H1 (cell line): ENCODE measurements at regions not wholly inside any gene's neighbourhood (a gene's known extent, or its start where the extent isn't known, plus 50 kb on each side); places are given as distances from the start of the nearest gene placed in this dataset.

Source experiments
- CTCF ChIA-PET: fragments of 300-600 bp; sonication (Branson Sonifier 250); formaldehyde crosslinking; loops from one replicate; lab custom pipeline; 2021; ENCODE audit not compliant: partially characterized antibody; lab: Charles Lee
- POLR2A ChIA-PET: fragments of 300-600 bp; sonication (Branson Sonifier 250); formaldehyde crosslinking; loops from one replicate; lab custom pipeline; 2021; ENCODE audit warnings: inconsistent platforms; ENCODE audit not compliant: partially characterized antibody; lab: Charles Lee
- DNase-seq, 2 experiments: peaks; one replicate each; pipeline versions ENCODE4 v3.0.0 to v3.0.0-alpha.2; 2010 to 2022; ENCODE audit warnings: low spot score in 2 of 2, low read depth in 1 of 2, mixed read lengths in 1 of 2
- FAIRE-seq: peaks from 2 replicates; lab custom pipeline; 2011; peaks lifted over from hg19 to GRCh38; lab: Jason Lieb, UNC
- H2AFZ ChIP-seq: 2 replicates; pipeline ENCODE4 v1.8.1; 2012; ENCODE audit warnings: low read length, inconsistent platforms
- H2AK5ac ChIP-seq: 2 replicates; pipeline ENCODE4 v1.6.1; 2013; ENCODE audit warnings: low read depth, low read length
- H2BK120ac ChIP-seq: replicated peaks from 2 replicates; pipeline ENCODE3; 2013; ENCODE audit warnings: low read depth, low read length, inconsistent platforms
- H2BK12ac ChIP-seq: 2 replicates; pipeline ENCODE4 v1.6.1; 2013; ENCODE audit warnings: low read depth, low read length
- H2BK15ac ChIP-seq: 2 replicates; pipeline ENCODE4 v1.6.1; 2013; ENCODE audit warnings: low read length
- H2BK20ac ChIP-seq: 2 replicates; pipeline ENCODE4 v1.6.1; 2013; ENCODE audit warnings: low read length
- H2BK5ac ChIP-seq: 2 replicates; pipeline ENCODE4 v1.6.1; 2013; ENCODE audit warnings: low read depth, low read length
- H3K14ac ChIP-seq: 2 replicates; pipeline ENCODE4 v1.6.1; 2013; ENCODE audit warnings: inconsistent platforms; ENCODE audit not compliant: insufficient read length
- H3K18ac ChIP-seq: 2 replicates; pipeline ENCODE4 v1.6.1; 2013; ENCODE audit warnings: low read length; ENCODE audit errors: extremely low read depth
- H3K23ac ChIP-seq: 2 replicates; pipeline ENCODE4 v1.6.1; 2013; ENCODE audit warnings: inconsistent platforms; ENCODE audit not compliant: insufficient read length
- H3K23me2 ChIP-seq: 2 replicates; pipeline ENCODE4 v1.6.1; 2013; ENCODE audit warnings: low read depth, low read length
- H3K27ac ChIP-seq: 2 replicates; pipeline ENCODE4 v1.6.1; 2011; ENCODE audit warnings: low read depth, low read length, inconsistent platforms
- H3K27me3 ChIP-seq, 4 experiments: replicated peaks in 1 of 4; 1 replicate in 1 of 4; 2 replicates in 3 of 4; pipeline versions ENCODE4 v1.6.1 to v1.8.1; 2011 to 2013; ENCODE audit warnings: low read length in 3 of 4, mild to moderate bottlenecking in 3 of 4, inconsistent platforms in 2 of 4, mixed read lengths in 2 of 4, moderate library complexity in 1 of 4; ENCODE audit not compliant: control insufficient read depth in 3 of 4, insufficient read depth in 3 of 4; ENCODE audit errors: extremely low read depth in 1 of 4
- H3K36me3 ChIP-seq, 4 experiments: 2 replicates each; pipeline versions ENCODE4 v1.6.1 to v1.8.1; 2011 to 2013; ENCODE audit warnings: mild to moderate bottlenecking in 4 of 4, low read length in 3 of 4, moderate library complexity in 2 of 4, control low read depth in 1 of 4, inconsistent platforms in 1 of 4; ENCODE audit not compliant: insufficient read depth in 4 of 4, control insufficient read depth in 2 of 4
- H3K4ac ChIP-seq: replicated peaks from 2 replicates; pipeline ENCODE3; 2013; ENCODE audit warnings: low read length, low read depth, mixed read lengths, inconsistent platforms; ENCODE audit not compliant: insufficient read length
- H3K4me1 ChIP-seq, 4 experiments: replicated peaks in 1 of 4; 1 replicate in 1 of 4; 2 replicates in 3 of 4; pipeline versions ENCODE4 v1.6.1 to v1.8.1; 2011 to 2013; ENCODE audit warnings: low read length in 3 of 4, inconsistent platforms in 2 of 4, mixed read lengths in 1 of 4; ENCODE audit not compliant: insufficient read depth in 4 of 4, control insufficient read depth in 3 of 4
- H3K4me2 ChIP-seq, 2 experiments: 2 replicates each; pipeline versions ENCODE4 v1.6.1 to v1.8.1; 2011 to 2013; ENCODE audit warnings: low read depth in 2 of 2, low read length in 2 of 2, control low read depth in 1 of 2, inconsistent platforms in 1 of 2, mild to moderate bottlenecking in 1 of 2; ENCODE audit not compliant: insufficient read depth in 1 of 2
- H3K4me3 ChIP-seq, 4 experiments: fragments of 200-600, 300-600 bp in 1 of 4; sonication (generic), shearing (Covaris generic), sonication (Bioruptor Twin) in 1 of 4; 2 replicates each; pipeline versions ENCODE4 v1.5.1 to v1.8.1; 2011 to 2016; ENCODE audit warnings: low read length in 4 of 4, low read depth in 3 of 4, control low read depth in 2 of 4, inconsistent platforms in 2 of 4, mild to moderate bottlenecking in 2 of 4, mixed read lengths in 1 of 4, moderate library complexity in 1 of 4; ENCODE audit not compliant: insufficient read depth in 2 of 4; ENCODE audit errors: extremely low read depth in 1 of 4
- H3K56ac ChIP-seq: replicated peaks from 2 replicates; pipeline ENCODE3; 2013; ENCODE audit warnings: low read depth, mild to moderate bottlenecking, mixed read lengths, low read length, inconsistent platforms; ENCODE audit not compliant: insufficient read length
- H3K79me1 ChIP-seq: 2 replicates; pipeline ENCODE4 v1.6.1; 2013; ENCODE audit warnings: low read depth, low read length, control low read depth
- H3K79me2 ChIP-seq, 2 experiments: 2 replicates each; pipeline versions ENCODE4 v1.6.1 to v1.8.1; 2012 to 2013; ENCODE audit warnings: low read length in 2 of 2, mild to moderate bottlenecking in 2 of 2, inconsistent platforms in 1 of 2; ENCODE audit not compliant: insufficient read depth in 2 of 2, control insufficient read depth in 1 of 2
- H3K9ac ChIP-seq, 4 experiments: replicated peaks in 1 of 4; 1 replicate in 1 of 4; 2 replicates in 3 of 4; pipeline versions ENCODE4 v1.6.1 to v1.8.1; 2011 to 2013; ENCODE audit warnings: low read depth in 3 of 4, low read length in 3 of 4, control low read depth in 2 of 4, mild to moderate bottlenecking in 2 of 4, moderate library complexity in 2 of 4, inconsistent platforms in 1 of 4; ENCODE audit errors: extremely low read depth in 1 of 4
- H3K9me3 ChIP-seq, 2 experiments: 2 replicates each; pipeline versions ENCODE4 v1.6.1 to v1.8.1; 2012 to 2013; ENCODE audit warnings: mild to moderate bottlenecking in 2 of 2, moderate library complexity in 2 of 2, control low read depth in 1 of 2, inconsistent platforms in 1 of 2, low read depth in 1 of 2, low read length in 1 of 2, mixed read lengths in 1 of 2; ENCODE audit not compliant: insufficient read depth in 2 of 2
- H4K20me1 ChIP-seq, 2 experiments: replicated peaks in 1 of 2; 2 replicates each; pipeline versions ENCODE3 to v1.8.1; 2011 to 2013; ENCODE audit warnings: inconsistent platforms in 2 of 2, low read length in 2 of 2, mild to moderate bottlenecking in 1 of 2; ENCODE audit not compliant: insufficient read depth in 2 of 2, control insufficient read depth in 1 of 2
- H4K5ac ChIP-seq: 2 replicates; pipeline ENCODE4 v1.6.1; 2013; ENCODE audit warnings: low read length, low read depth, mixed read lengths, inconsistent platforms; ENCODE audit not compliant: insufficient read length
- H4K8ac ChIP-seq: 2 replicates; pipeline ENCODE4 v1.8.0; 2013; ENCODE audit warnings: mild to moderate bottlenecking, moderate library complexity, low read length, inconsistent platforms; ENCODE audit not compliant: insufficient read depth; ENCODE audit errors: extremely low read depth
- H4K91ac ChIP-seq: replicated peaks from 2 replicates; pipeline ENCODE3; 2013; ENCODE audit warnings: low read length, mixed read lengths, inconsistent platforms; ENCODE audit not compliant: insufficient read length
- CHD2 ChIP-seq: IDR thresholded peaks from 2 replicates; pipeline ENCODE4 v1.6.1; 2012; ENCODE audit warnings: low read length, improper control_type of control experiment
- EZH2 ChIP-seq: fragments of 200-600 bp; sonication (generic); IDR thresholded peaks from 2 replicates; pipeline ENCODE4 v1.7.1; 2012; ENCODE audit warnings: low read depth, mild to moderate bottlenecking, moderate library complexity, low read length, inconsistent platforms; ENCODE audit not compliant: severe bottlenecking
- GTF2F1 ChIP-seq: IDR thresholded peaks from 2 replicates; pipeline ENCODE4 v1.6.1; 2012; ENCODE audit warnings: low read depth, low read length, improper control_type of control experiment, borderline replicate concordance
- JUND ChIP-seq: IDR thresholded peaks from 2 replicates; pipeline ENCODE4 v1.6.1; 2011; ENCODE audit warnings: mild to moderate bottlenecking, improper control_type of control experiment, low read length
- NRF1 ChIP-seq: IDR thresholded peaks from 2 replicates; pipeline ENCODE4 v1.6.1; 2011; ENCODE audit warnings: mild to moderate bottlenecking, low read depth, low read length, improper control_type of control experiment
- RNF2 ChIP-seq: fragments of 200-900, 300-1000 bp; sonication (generic); IDR thresholded peaks from 2 replicates; pipeline ENCODE4 v1.7.1; 2016; ENCODE audit warnings: borderline replicate concordance, low read depth, mild to moderate bottlenecking, antibody characterized with exemption, low read length; ENCODE audit not compliant: poor library complexity, severe bottlenecking; ENCODE audit errors: missing control alignments
- TAF1 ChIP-seq: IDR thresholded peaks from 2 replicates; pipeline ENCODE4 v1.6.1; 2011; ENCODE audit warnings: mild to moderate bottlenecking, low read depth, low read length
- WGBS, 2 experiments: shearing (Covaris generic) in 1 of 2; methylation state at CpG; one replicate each; pipeline versions ENCODE4 v1.1.6 to v1.1.7; 2013 to 2015; ENCODE audit warnings: low lambda C conversion rate in 2 of 2, mixed read lengths in 2 of 2, inconsistent platforms in 1 of 2, low coverage in 1 of 2, missing lambda C conversion rate in 1 of 2; ENCODE audit not compliant: insufficient replicate concordance in 2 of 2, insufficient coverage in 1 of 2, insufficient read length in 1 of 2; ENCODE audit errors: extremely low coverage in 1 of 2, missing lambda C conversion rate in 1 of 2; 5-methylcytosine and 5-hydroxymethylcytosine counted together

DNA sequence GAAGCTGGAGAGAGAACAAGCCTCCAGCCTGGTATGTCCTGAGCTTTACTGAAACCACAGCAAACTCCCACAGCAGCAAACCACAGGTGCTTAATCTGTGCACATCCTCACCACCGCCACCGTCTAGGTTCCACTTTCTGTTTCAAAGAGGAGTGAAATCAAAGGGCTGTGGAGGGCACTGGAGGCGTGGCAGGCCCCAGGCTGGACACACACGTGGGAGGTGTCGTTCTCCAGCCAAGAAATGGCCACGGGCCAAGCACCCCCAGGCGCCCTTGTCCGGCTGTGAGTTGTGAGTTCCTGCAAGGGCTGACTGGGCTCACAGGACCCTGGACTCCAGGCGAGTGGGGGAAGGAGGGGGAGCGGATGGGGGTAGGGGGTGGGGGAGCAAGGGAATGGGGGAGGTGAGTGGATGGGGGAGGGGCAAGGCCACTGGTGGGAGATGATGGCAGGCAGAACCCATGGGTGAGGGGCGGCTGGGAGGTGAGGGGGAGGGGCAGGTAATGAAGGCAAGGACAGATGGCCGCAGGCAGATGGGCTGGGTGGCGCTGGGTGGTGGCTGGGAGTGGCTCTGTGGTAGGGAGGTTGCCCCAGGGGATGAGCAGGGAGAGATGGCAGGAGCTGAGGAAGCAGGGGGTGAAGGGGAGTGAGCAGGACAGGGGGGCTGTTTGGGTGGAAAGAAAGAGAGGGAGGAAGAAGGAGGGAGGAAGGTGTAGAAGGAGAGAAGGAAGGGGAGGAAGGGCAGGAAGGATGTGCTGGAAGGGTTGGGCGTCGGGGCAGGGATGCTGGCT lies 86.7 kb downstream of the NCOR2 start:
- H3K18ac ChIP-seq, result no peak overlapping the region
- H3K79me1 ChIP-seq, result peaks cover 12% of the 10 kb centered on the region
- peaks cover 16 to 29% of the 10 kb centered on the region in 2 experiments for H4K20me1 ChIP-seq
- no peak overlapping the region for H2AK5ac ChIP-seq
- peak overlapping the region; percentile 40; the same call in 1 of the 2 replicates for H4K8ac ChIP-seq
- H3K27ac ChIP-seq, result no peak overlapping the region; the same call in 1 of the 2 replicates
- no peak for FAIRE-seq
- no peak overlapping the region for H2BK20ac ChIP-seq
- H3K9me3 ChIP-seq, result no peaks in the 10 kb centered on the region; a peak in 1 of 4 replicates
- H3K14ac ChIP-seq, result no peak overlapping the region
- no peak overlapping the region for H3K4me2 ChIP-seq
- H3K9ac ChIP-seq, result no peak overlapping the region
- no peak overlapping the region for H4K5ac ChIP-seq
- POLR2A ChIA-PET, result interaction anchor here (1.6 kb wide), 1 partner anchor 25 kb away, joined by 4 read pairs; no protein-coding TSS in a partner anchor
- H3K36me3 ChIP-seq, result peaks cover 0 to 16% (median 9%) of the 10 kb centered on the region in 4 experiments; a peak in 4 of 8 replicates
- no peak overlapping the region for H3K4ac ChIP-seq
- H2AFZ ChIP-seq, result no peak overlapping the region
- no peak overlapping the region for H3K56ac ChIP-seq
- peaks cover 0 to 9% (median 0%) of the 10 kb centered on the region in 4 experiments; a peak in 5 of 7 replicates for H3K4me1 ChIP-seq
- CTCF ChIA-PET, result interaction anchor here (0.6 to 1.3 kb wide), 6 partner anchors 25 to 903 kb away, joined by 3 read pairs; no protein-coding TSS in a partner anchor
- TF ChIP-seq TAF1 (no peak), CHD2 (no peak), GTF2F1 (no peak), RNF2 (no peak), EZH2 (no peak), NRF1 (no peak), JUND (no peak)
- no peak overlapping the region for H2BK120ac ChIP-seq
- WGBS, 2 experiments, result 78% methylated on average over 7 of the region's 15 CpGs; no CpG with 5 or more reads in 1 of the 2 experiments
- no peak overlapping the region for H2BK12ac ChIP-seq
- peaks cover 3% of the 10 kb centered on the region for H3K23me2 ChIP-seq
- DNase-seq, result no peak
- H3K27me3 ChIP-seq, result no peaks in the 10 kb centered on the region
- H3K79me2 ChIP-seq, result peaks cover 0 to 14% of the 10 kb centered on the region in 2 experiments; a peak in 1 of 4 replicates
- H2BK5ac ChIP-seq, result peak overlapping the region; percentile 13; the same call in 1 of the 2 replicates
- no peak overlapping the region for H3K23ac ChIP-seq
- H3K4me3 ChIP-seq, result no peak overlapping the region
- no peak overlapping the region for H2BK15ac ChIP-seq
- no peak overlapping the region for H4K91ac ChIP-seq
